ENCODE measurements at regions not wholly inside any gene's neighbourhood (a gene's known extent, or its start where the extent isn't known, plus 50 kb on each side); places are given as distances from the start of the nearest gene placed in this dataset.
A peak's percentile ranks its signal among the peaks of the same experiment; 100 is the strongest.

DNA sequence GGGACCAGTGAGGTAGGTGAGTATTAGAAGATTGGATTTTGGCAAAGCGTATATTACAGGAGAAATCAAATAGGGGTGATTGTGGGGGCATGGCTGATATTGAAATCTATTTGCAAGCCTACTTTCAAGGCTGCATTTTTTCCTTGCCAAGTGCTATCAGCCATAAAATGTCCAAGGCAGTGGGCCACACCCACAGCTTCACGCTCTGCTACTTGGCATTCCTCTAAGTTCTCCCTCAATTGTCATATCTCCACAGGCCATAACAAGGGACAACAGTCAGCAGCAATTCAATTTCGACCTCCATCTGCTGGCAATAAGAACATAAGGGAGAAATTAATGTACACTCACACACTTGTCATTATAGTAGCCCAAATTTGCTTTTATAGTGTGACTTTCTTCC lies 667.1 kb upstream of the PKN2 start:
- WGBS, 2 donors = 46 to 55% methylated on average over 3 of the region's 3 CpGs
- Histone ChIP-seq H3K9me3 (no peaks in the 10 kb centered on the region), H3K4me3 (no peak overlapping the region), H3K4me1 (peaks cover 8% of the 10 kb centered on the region), H3K36me3 (replicated peaks in 1 of 2; ENCODE audit: insufficient read depth in 1 of 2, low read depth in 2 of 2) (no peaks in the 10 kb centered on the region), H3K27ac (no peak overlapping the region), H3K27me3 (no peaks in the 10 kb centered on the region)
- TF ChIP-seq POLR2A (IDR thresholded peaks at IDR 0.05) (no peak), CTCF (IDR thresholded peaks at IDR 0.05) (no peak)
- intact Hi-C loops (cut with DNase I) = no loop called here
- ATAC-seq (no peak), DNase-seq (no peak)

- Histone ChIP-seq H3K27ac (no peak overlapping the region), H3K9me3 (no peaks in the 10 kb centered on the region), H3K4me1 (no peaks in the 10 kb centered on the region), H3K27me3 (no peaks in the 10 kb centered on the region), H3K4me3 (no peak overlapping the region), H3K36me3 (replicated peaks in 1 of 2; ENCODE audit: insufficient read depth in 1 of 2, low read depth in 2 of 2) (no peaks in the 10 kb centered on the region)
- no peak for TF ChIP-seq POLR2A (IDR thresholded peaks at IDR 0.05)
- intact Hi-C loops (cut with DNase I) = no loop called here
- ATAC-seq = no peak
- WGBS, 2 donors = 36 to 75% methylated on average over 1 of the region's 1 CpG
- DNase-seq = no peak
Observed at GRCh38 chr1:88021529-88021928, 662.5 kb upstream of the PKN2 start.

GRCh38 chr1:88022516-88022915 lies 661.6 kb upstream of the PKN2 start:
- no peaks in the 10 kb centered on the region for H3K4me1 ChIP-seq
- no peak for ATAC-seq
- H3K27me3 ChIP-seq = no peaks in the 10 kb centered on the region
- 62 to 78% methylated on average over 4 of the region's 4 CpGs for WGBS, 2 donors
- H3K27ac ChIP-seq = no peak overlapping the region
- TF ChIP-seq POLR2A (IDR thresholded peaks at IDR 0.05) = no peak
- no peaks in the 10 kb centered on the region for H3K36me3 ChIP-seq (replicated peaks in 1 of 2; ENCODE audit: insufficient read depth in 1 of 2, low read depth in 2 of 2)
- DNase-seq = no peak
- no peak overlapping the region for H3K4me3 ChIP-seq
- intact Hi-C loops (cut with DNase I) = no loop called here
- H3K9me3 ChIP-seq = no peaks in the 10 kb centered on the region

DNA sequence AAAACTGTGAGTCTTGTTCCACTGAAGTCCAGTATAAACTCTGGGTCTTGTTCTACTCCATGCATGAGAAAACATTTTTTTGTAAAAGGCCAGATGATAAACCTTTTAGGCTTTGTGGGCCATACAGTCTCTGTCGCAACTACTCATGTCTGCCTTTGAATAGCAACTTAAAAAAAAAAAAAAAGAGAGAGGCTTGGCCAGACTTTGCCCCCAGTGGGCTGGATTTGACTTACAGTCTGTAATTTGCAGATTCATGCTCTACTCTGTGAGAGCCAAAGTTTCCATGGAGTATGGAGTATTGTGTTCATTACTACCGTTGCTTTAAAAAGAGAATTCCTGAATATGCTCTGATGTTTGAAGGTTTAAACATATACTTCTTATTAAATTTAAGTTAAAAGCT lies 654.9 kb upstream of the PKN2 start:
- DNase-seq (peak in 1 of 4 donors; percentile 29), ATAC-seq (no peak)
- intact Hi-C loops (cut with DNase I) = no loop called here
- WGBS, 2 donors = 56 to 71% methylated on average over 2 of the region's 2 CpGs
- no peaks in the 10 kb centered on the region for H3K36me3 ChIP-seq (replicated peaks in 1 of 2; ENCODE audit: insufficient read depth in 1 of 2, low read depth in 2 of 2)
- H3K4me3 ChIP-seq = no peak overlapping the region
- no peaks in the 10 kb centered on the region for H3K4me1 ChIP-seq
- no peaks in the 10 kb centered on the region for H3K27me3 ChIP-seq
- H3K27ac ChIP-seq = no peak overlapping the region
- TF ChIP-seq CTCF (IDR thresholded peaks at IDR 0.05) = peak in 1 of 7 experiments; percentile 11
- TF ChIP-seq POLR2A (IDR thresholded peaks at IDR 0.05) = no peak
- H3K9me3 ChIP-seq = no peaks in the 10 kb centered on the region

GRCh38 chr1:88029899-88030298 lies 654.2 kb upstream of the PKN2 start:
- no peak for DNase-seq
- no peak overlapping the region for H3K4me3 ChIP-seq
- H3K27ac ChIP-seq = no peak overlapping the region
- TF ChIP-seq CTCF (IDR thresholded peaks at IDR 0.05) (no peak), POLR2A (IDR thresholded peaks at IDR 0.05) (no peak)
- H3K27me3 ChIP-seq = no peaks in the 10 kb centered on the region
- no peaks in the 10 kb centered on the region for H3K9me3 ChIP-seq
- no peaks in the 10 kb centered on the region for H3K36me3 ChIP-seq (replicated peaks in 1 of 2; ENCODE audit: insufficient read depth in 1 of 2, low read depth in 2 of 2)
- intact Hi-C loops (cut with DNase I) = no loop called here
- no peak for ATAC-seq
- no peaks in the 10 kb centered on the region for H3K4me1 ChIP-seq

DNA sequence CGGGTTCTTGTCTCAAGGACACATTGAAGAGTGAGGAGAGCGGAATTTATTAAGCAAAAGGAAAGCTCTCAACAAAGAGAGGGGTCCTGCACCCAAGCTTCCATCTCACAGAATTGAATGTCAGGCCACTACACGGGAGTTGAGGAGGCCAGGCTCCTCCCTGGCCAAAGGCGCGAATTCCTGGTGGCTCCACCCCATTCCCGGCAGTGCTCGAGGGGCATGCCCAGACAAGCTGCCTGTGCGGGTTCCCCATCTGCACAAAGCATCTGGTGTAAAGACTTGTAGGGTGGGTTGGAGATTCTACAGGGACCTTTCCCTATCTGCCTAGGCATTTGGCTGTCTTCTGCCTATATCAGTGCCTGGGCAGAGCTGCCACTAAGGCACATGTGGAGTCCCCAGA lies 648.5 kb upstream of the PKN2 start:
- Histone ChIP-seq H3K36me3 (replicated peaks in 1 of 2; ENCODE audit: insufficient read depth in 1 of 2, low read depth in 2 of 2) (no peaks in the 10 kb centered on the region), H3K27me3 (no peaks in the 10 kb centered on the region), H3K9me3 (no peaks in the 10 kb centered on the region), H3K27ac (no peak overlapping the region), H3K4me1 (no peaks in the 10 kb centered on the region), H3K4me3 (no peak overlapping the region)
- TF ChIP-seq CTCF (IDR thresholded peaks at IDR 0.05) (no peak), POLR2A (IDR thresholded peaks at IDR 0.05) (no peak)
- intact Hi-C loops (cut with DNase I) = no loop called here
- WGBS, 2 donors = 84 to 86% methylated on average over 8 of the region's 8 CpGs
- ATAC-seq = no peak
- DNase-seq = no peak

All from body of pancreas (tissue), 4 donors.